Astrocyte of the spinal cord (primary cell): ENCODE measurements at regions not wholly inside any gene's neighbourhood (a gene's known extent, or its start where the extent isn't known, plus 50 kb on each side); places are given as distances from the start of the nearest gene placed in this dataset.

ENCODE experiments used
- DNase-seq: peaks from one replicate; pipeline ENCODE4 v3.0.0; 2011; ENCODE audit warnings: low read depth, low spot score
- H3K4me3 ChIP-seq: 2 replicates; pipeline ENCODE4 v1.5.1; 2011; ENCODE audit warnings: low read depth, mild to moderate bottlenecking, low read length, moderate library complexity
- CTCF ChIP-seq: IDR thresholded peaks from 2 replicates; pipeline ENCODE4 v1.5.1; 2012; ENCODE audit warnings: low read depth, mild to moderate bottlenecking, low read length, inconsistent platforms
- in situ Hi-C: cut with HindIII; loops from 2 replicates; pipeline ENCODE4 v1.10.0; 2017; ENCODE audit warnings: low sequenced_read_pairs

GRCh38 chr6:95109212-95109611 is 468.1 kb upstream of the MANEA start:
- no peak overlapping the region for H3K4me3 ChIP-seq
- DNase-seq, result no peak
- in situ Hi-C loops, result no loop called here
- TF ChIP-seq CTCF, result no peak

GRCh38 chr6:95110767-95111166 is 466.6 kb upstream of the MANEA start:
- TF ChIP-seq CTCF, result no peak
- no peak overlapping the region for H3K4me3 ChIP-seq
- in situ Hi-C loops, result no loop called here
- no peak for DNase-seq

GRCh38 chr6:95117236-95117635 is 460.1 kb upstream of the MANEA start:
- TF ChIP-seq CTCF, result no peak
- H3K4me3 ChIP-seq, result no peak overlapping the region
- in situ Hi-C loops, result no loop called here
- no peak for DNase-seq

- no peak for DNase-seq
- no peak overlapping the region for H3K4me3 ChIP-seq
- in situ Hi-C loops, result no loop called here
- TF ChIP-seq CTCF, result no peak
These were observed 457.4 kb upstream of the MANEA start for GRCh38 chr6:95119927-95120326.

GRCh38 chr6:95120984-95121383 is 456.4 kb upstream of the MANEA start:
- no peak for DNase-seq
- no peak for TF ChIP-seq CTCF
- in situ Hi-C loops, result no loop called here
- H3K4me3 ChIP-seq, result no peak overlapping the region

GRCh38 chr6:95127261-95127660 is 450.1 kb upstream of the MANEA start:
- DNase-seq, result no peak
- no peak overlapping the region for H3K4me3 ChIP-seq
- no peak for TF ChIP-seq CTCF
- in situ Hi-C loops, result no loop called here

- no peak for DNase-seq
- TF ChIP-seq CTCF, result no peak
- in situ Hi-C loops, result no loop called here
- H3K4me3 ChIP-seq, result no peak overlapping the region
These were observed 448.9 kb upstream of the MANEA start for GRCh38 chr6:95128439-95128838.
